ENCODE measurements at regions not wholly inside any gene's neighbourhood (a gene's known extent, or its start where the extent isn't known, plus 50 kb on each side); places are given as distances from the start of the nearest gene placed in this dataset.

DNA sequence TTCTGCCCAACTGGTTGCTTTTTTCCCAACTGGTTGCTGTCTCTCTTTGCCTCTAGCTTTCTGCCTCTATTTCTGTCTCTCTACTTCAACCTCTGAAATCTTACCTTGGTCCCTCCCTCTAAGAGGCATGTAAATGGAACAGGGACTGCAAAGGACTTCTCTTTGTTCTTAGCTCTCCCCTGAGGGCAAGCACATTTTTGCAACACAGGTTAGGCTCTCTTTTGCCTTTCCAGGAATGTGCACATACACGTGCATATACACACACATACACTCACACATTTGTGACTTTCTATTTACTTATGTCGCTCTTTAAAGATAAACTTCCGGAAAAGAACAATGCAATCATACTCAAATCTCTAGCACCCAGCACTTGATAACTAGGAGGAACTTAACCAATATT is 262.6 kb upstream of the DDX18 start:
- TF ChIP-seq, protein P1, sequence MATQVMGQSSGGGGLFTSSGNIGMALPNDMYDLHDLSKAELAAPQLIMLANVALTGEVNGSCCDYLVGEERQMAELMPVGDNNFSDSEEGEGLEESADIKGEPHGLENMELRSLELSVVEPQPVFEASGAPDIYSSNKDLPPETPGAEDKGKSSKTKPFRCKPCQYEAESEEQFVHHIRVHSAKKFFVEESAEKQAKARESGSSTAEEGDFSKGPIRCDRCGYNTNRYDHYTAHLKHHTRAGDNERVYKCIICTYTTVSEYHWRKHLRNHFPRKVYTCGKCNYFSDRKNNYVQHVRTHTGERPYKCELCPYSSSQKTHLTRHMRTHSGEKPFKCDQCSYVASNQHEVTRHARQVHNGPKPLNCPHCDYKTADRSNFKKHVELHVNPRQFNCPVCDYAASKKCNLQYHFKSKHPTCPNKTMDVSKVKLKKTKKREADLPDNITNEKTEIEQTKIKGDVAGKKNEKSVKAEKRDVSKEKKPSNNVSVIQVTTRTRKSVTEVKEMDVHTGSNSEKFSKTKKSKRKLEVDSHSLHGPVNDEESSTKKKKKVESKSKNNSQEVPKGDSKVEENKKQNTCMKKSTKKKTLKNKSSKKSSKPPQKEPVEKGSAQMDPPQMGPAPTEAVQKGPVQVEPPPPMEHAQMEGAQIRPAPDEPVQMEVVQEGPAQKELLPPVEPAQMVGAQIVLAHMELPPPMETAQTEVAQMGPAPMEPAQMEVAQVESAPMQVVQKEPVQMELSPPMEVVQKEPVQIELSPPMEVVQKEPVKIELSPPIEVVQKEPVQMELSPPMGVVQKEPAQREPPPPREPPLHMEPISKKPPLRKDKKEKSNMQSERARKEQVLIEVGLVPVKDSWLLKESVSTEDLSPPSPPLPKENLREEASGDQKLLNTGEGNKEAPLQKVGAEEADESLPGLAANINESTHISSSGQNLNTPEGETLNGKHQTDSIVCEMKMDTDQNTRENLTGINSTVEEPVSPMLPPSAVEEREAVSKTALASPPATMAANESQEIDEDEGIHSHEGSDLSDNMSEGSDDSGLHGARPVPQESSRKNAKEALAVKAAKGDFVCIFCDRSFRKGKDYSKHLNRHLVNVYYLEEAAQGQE (IDR thresholded peaks at IDR 0.05; ENCODE audit: insufficient read depth in 1 of 2, low read depth in 2 of 2, low read length in 2 of 2): no peak
- no peak for TF ChIP-seq TAF1 (IDR thresholded peaks at IDR 0.05; ENCODE audit: borderline replicate concordance, insufficient read depth, low read length)
- TF ChIP-seq SIN3A (IDR thresholded peaks at IDR 0.05; ENCODE audit: borderline replicate concordance, insufficient read depth, low read length): no peak
- no peak for TF ChIP-seq FOXP2 (optimal IDR thresholded peaks at IDR 0.05; ENCODE audit: borderline replicate concordance, extremely low read depth, extremely low read length, insufficient read depth)
- no peak for TF ChIP-seq POLR2AphosphoS5 (IDR thresholded peaks at IDR 0.05; ENCODE audit: low read depth, low read length)

DNA sequence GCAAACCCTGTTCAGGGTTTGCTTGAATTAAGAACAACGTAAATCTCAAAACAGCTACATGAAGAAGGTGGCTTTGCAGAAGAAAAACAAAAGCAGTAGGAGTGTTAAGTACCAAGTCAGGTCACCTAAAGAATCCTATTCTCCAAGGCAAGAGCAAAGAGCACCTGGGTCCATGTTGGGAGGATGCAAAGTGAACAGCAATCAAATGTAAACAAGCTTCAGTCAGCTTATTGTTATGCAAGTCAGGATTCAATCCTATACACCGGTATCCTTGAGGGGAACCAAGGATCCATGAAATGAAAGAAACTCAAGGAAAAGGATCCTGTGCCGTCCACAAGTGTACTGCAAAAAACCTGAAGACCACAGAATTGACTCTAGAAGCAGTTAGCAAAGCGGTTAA is 261.0 kb upstream of the DDX18 start:
- TF ChIP-seq POLR2AphosphoS5 (IDR thresholded peaks at IDR 0.05; ENCODE audit: low read depth, low read length) (no peak), SIN3A (IDR thresholded peaks at IDR 0.05; ENCODE audit: borderline replicate concordance, insufficient read depth, low read length) (no peak), TAF1 (IDR thresholded peaks at IDR 0.05; ENCODE audit: borderline replicate concordance, insufficient read depth, low read length) (no peak), FOXP2 (optimal IDR thresholded peaks at IDR 0.05; ENCODE audit: borderline replicate concordance, extremely low read depth, extremely low read length, insufficient read depth) (no peak)
- TF ChIP-seq, protein P1 (IDR thresholded peaks at IDR 0.05; ENCODE audit: insufficient read depth in 1 of 2, low read depth in 2 of 2, low read length in 2 of 2): no peak

DNA sequence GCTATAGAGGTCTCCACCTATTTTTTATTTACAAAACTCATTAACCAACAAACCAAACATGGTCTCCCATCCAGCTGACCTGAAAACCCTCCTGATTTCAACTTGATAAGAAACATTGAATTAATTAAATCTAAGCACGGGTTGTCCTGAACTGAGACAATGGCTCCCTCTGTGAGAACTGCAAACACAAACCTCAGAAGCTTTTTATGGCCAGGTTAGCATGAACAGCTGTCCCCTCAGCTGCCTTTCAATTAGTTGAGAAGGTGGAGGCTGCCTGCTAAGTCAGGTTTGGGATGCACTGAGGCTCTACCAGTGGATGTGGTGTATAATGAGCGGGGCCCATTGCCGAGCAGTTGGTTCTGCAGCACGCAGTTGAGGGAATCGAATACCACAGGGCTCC is 258.5 kb upstream of the DDX18 start:
- TF ChIP-seq FOXP2 (optimal IDR thresholded peaks at IDR 0.05; ENCODE audit: borderline replicate concordance, extremely low read depth, extremely low read length, insufficient read depth): no peak
- TF ChIP-seq, protein P1 (IDR thresholded peaks at IDR 0.05; ENCODE audit: insufficient read depth in 1 of 2, low read depth in 2 of 2, low read length in 2 of 2): no peak
- no peak for TF ChIP-seq POLR2AphosphoS5 (IDR thresholded peaks at IDR 0.05; ENCODE audit: low read depth, low read length)
- no peak for TF ChIP-seq SIN3A (IDR thresholded peaks at IDR 0.05; ENCODE audit: borderline replicate concordance, insufficient read depth, low read length)
- TF ChIP-seq TAF1 (IDR thresholded peaks at IDR 0.05; ENCODE audit: borderline replicate concordance, insufficient read depth, low read length): no peak

DNA sequence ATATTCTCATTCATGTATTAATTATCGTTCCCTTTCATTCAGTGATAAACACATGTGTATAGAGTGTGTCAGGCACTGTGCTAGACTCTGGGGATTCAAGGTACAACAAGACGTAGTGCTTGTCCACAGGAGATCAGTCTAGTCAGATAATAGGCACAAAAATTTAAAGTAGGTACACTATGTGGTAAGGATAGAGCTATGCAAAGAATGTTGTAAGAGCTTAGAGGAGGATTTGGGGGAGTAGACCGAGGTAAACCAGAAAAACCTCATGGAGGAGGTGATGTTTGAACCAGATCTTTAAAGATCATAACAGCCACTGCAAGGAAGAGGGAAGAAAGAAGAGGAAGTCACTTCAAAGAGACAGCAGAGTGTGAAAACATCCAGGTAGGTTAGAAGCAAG is 256.9 kb upstream of the DDX18 start:
- TF ChIP-seq TAF1 (IDR thresholded peaks at IDR 0.05; ENCODE audit: borderline replicate concordance, insufficient read depth, low read length) (no peak), SIN3A (IDR thresholded peaks at IDR 0.05; ENCODE audit: borderline replicate concordance, insufficient read depth, low read length) (no peak), FOXP2 (optimal IDR thresholded peaks at IDR 0.05; ENCODE audit: borderline replicate concordance, extremely low read depth, extremely low read length, insufficient read depth) (no peak)
- TF ChIP-seq, protein P1 (IDR thresholded peaks at IDR 0.05; ENCODE audit: insufficient read depth in 1 of 2, low read depth in 2 of 2, low read length in 2 of 2): no peak

DNA sequence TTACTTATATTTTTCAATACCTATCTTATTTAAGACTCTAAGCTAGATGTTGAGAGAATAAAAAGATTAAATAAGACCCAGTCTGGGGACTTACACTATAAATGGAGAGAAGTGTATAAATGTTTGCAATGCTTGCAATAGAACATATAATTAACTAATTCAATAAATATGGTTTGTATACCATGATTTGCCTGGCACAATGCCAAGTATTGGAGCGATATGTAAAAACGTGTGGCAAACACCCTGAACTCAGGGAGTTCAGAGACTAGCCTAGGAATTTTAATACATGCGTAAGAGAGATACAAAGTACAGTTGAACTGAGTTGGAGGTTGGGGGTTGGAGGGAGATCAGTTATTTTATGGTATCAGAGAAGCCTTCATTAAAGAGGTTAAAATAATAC is 251.8 kb upstream of the DDX18 start:
- TF ChIP-seq FOXP2 (optimal IDR thresholded peaks at IDR 0.05; ENCODE audit: borderline replicate concordance, extremely low read depth, extremely low read length, insufficient read depth) (no peak), TAF1 (IDR thresholded peaks at IDR 0.05; ENCODE audit: borderline replicate concordance, insufficient read depth, low read length) (no peak), POLR2AphosphoS5 (IDR thresholded peaks at IDR 0.05; ENCODE audit: low read depth, low read length) (no peak), SIN3A (IDR thresholded peaks at IDR 0.05; ENCODE audit: borderline replicate concordance, insufficient read depth, low read length) (no peak)
- TF ChIP-seq, protein P1 (IDR thresholded peaks at IDR 0.05; ENCODE audit: insufficient read depth in 1 of 2, low read depth in 2 of 2, low read length in 2 of 2): no peak

Measured in PFSK-1 (cell line).